ENCODE measurements at regions not wholly inside any gene's neighbourhood (a gene's known extent, or its start where the extent isn't known, plus 50 kb on each side); places are given as distances from the start of the nearest gene placed in this dataset.

DNA sequence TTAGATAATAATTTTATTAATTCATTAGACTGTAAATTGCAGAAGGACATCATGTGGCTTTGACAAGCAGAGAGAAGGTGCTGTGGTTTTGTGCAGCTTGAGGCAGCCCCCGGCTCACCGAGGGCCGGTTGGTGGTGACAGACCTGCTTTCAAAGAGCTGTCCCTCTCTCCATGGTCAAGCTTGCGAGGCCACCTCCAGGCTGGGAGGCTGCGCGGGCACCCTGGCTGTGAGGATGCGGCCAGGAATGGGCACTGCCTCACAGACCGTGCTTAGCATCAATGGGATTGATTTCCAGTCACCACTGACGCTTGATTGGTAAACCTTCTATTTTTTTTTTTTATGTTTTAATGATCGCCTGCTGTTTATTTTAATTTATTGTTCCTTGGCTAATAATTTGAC, 690.9 kb downstream of the GALR1 start:
- intact Hi-C loops (cut with micrococcal nuclease) = no loop called here
- Mint-ChIP-seq H3K27me3 (ENCODE audit: insufficient read depth, unreplicated experiment) (peaks cover 14% of the 10 kb centered on the region), H3K27ac (ENCODE audit: low read depth, unreplicated experiment) (no peak overlapping the region), H3K4me3 (ENCODE audit: unreplicated experiment) (no peak overlapping the region), H3K4me1 (ENCODE audit: insufficient read depth, unreplicated experiment) (no peaks in the 10 kb centered on the region), H3K36me3 (ENCODE audit: insufficient read depth, unreplicated experiment) (no peaks in the 10 kb centered on the region), H3K9me3 (ENCODE audit: unreplicated experiment) (peaks cover 22% of the 10 kb centered on the region)
- CTCF ChIA-PET = interaction anchor here (0.7 kb wide), 1 partner anchor 59 kb away, joined by 3 read pairs; no protein-coding TSS in a partner anchor
- DNase-seq (ENCODE audit: unreplicated experiment) = no peak
- POLR2A ChIA-PET = no interaction called here
- no TSS peak for BruUV-seq (replicated peaks)
- TF ChIP-seq CTCF (IDR thresholded peaks at IDR 0.05; ENCODE audit: unreplicated experiment) = no peak

- no peaks in the 10 kb centered on the region for H3K36me3 Mint-ChIP-seq (ENCODE audit: insufficient read depth, unreplicated experiment)
- intact Hi-C loops (cut with micrococcal nuclease) = no loop called here
Observed at GRCh38 chr18:77944533-77944932, 694.9 kb downstream of the GALR1 start.

GRCh38 chr18:77948567-77948966, 698.9 kb downstream of the GALR1 start:
- POLR2A ChIA-PET = no interaction called here
- Mint-ChIP-seq H3K9me3 (ENCODE audit: unreplicated experiment) (peaks cover 28% of the 10 kb centered on the region), H3K4me3 (ENCODE audit: unreplicated experiment) (no peak overlapping the region), H3K4me1 (ENCODE audit: insufficient read depth, unreplicated experiment) (no peaks in the 10 kb centered on the region), H3K27me3 (ENCODE audit: insufficient read depth, unreplicated experiment) (peaks cover 44% of the 10 kb centered on the region), H3K36me3 (ENCODE audit: insufficient read depth, unreplicated experiment) (peaks cover 4% of the 10 kb centered on the region), H3K27ac (ENCODE audit: low read depth, unreplicated experiment) (no peak overlapping the region)
- intact Hi-C loops (cut with micrococcal nuclease) = no loop called here
- CTCF ChIA-PET = no interaction called here
- no TSS peak for BruUV-seq (replicated peaks)
- DNase-seq (ENCODE audit: unreplicated experiment) = no peak
- TF ChIP-seq CTCF (IDR thresholded peaks at IDR 0.05; ENCODE audit: unreplicated experiment) = no peak

More at GRCh38 chr18:77944533-77944932, 694.9 kb downstream of the GALR1 start:
- Mint-ChIP-seq H3K27ac (ENCODE audit: low read depth, unreplicated experiment) (no peak overlapping the region), H3K27me3 (ENCODE audit: insufficient read depth, unreplicated experiment) (peaks cover 24% of the 10 kb centered on the region), H3K9me3 (ENCODE audit: unreplicated experiment) (peaks cover 10% of the 10 kb centered on the region), H3K4me1 (ENCODE audit: insufficient read depth, unreplicated experiment) (no peaks in the 10 kb centered on the region), H3K4me3 (ENCODE audit: unreplicated experiment) (no peak overlapping the region)
- DNase-seq (ENCODE audit: unreplicated experiment) = no peak
- BruUV-seq (replicated peaks) = no TSS peak
- TF ChIP-seq CTCF (IDR thresholded peaks at IDR 0.05; ENCODE audit: unreplicated experiment) = no peak
- ChIA-PET POLR2A (no interaction called here), CTCF (no interaction called here)

DNA sequence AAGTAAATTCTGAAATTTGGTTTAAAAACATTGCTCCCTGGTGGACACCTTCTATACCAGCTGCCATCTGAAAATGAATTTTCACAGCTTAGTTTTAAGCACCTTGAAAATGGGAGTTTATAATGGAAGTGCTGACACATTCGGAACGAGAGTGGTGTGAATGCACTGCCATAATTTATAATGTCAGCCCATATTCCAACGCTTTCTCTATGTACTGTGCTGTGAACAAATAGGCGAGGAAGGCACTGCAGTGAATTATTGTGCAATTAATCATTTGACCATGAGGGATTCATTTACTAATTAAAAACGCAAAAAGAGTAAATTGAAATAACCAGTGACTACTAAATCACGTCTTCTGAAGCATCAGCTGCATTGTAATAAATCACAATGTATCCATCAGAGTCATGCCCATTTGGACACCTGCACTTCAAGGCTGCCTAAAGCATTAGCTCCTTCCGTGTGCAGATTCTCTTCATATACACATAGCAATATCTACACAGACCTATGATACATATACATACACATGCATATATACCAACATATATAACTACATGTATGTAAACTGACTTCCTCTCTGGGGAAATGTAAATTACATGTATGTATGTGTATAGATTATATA, 699.8 kb downstream of the GALR1 start:
- Mint-ChIP-seq H3K27ac (ENCODE audit: low read depth, unreplicated experiment) (no peak overlapping the region), H3K9me3 (ENCODE audit: unreplicated experiment) (peaks cover 28% of the 10 kb centered on the region), H3K27me3 (ENCODE audit: insufficient read depth, unreplicated experiment) (peaks cover 41% of the 10 kb centered on the region), H3K4me3 (ENCODE audit: unreplicated experiment) (no peak overlapping the region), H3K4me1 (ENCODE audit: insufficient read depth, unreplicated experiment) (no peaks in the 10 kb centered on the region), H3K36me3 (ENCODE audit: insufficient read depth, unreplicated experiment) (peaks cover 4% of the 10 kb centered on the region)
- DNase-seq (ENCODE audit: unreplicated experiment) = no peak
- BruUV-seq (replicated peaks) = no TSS peak
- intact Hi-C loops (cut with micrococcal nuclease) = no loop called here
- ChIA-PET CTCF (interaction anchor here (0.7 kb wide), 1 partner anchor 1524 kb away, joined by 3 read pairs; no protein-coding TSS in a partner anchor), POLR2A (no interaction called here)
- no peak for TF ChIP-seq CTCF (IDR thresholded peaks at IDR 0.05; ENCODE audit: unreplicated experiment)

Data from MCF 10A (cell line).